Renal cortical epithelial cell (primary cell): ENCODE measurements at regions not wholly inside any gene's neighbourhood (a gene's known extent, or its start where the extent isn't known, plus 50 kb on each side); places are given as distances from the start of the nearest gene placed in this dataset.
A peak's percentile ranks its signal among the peaks of the same experiment; 100 is the strongest.
"Not testable (repeated sequence)": the region's sequence is repeated elsewhere in the genome, so short reads cannot be mapped to it uniquely, and the experiment has no call there.

ENCODE experiments used
- DNase-seq: peaks from one replicate; pipeline ENCODE4 v3.0.0-alpha.2; 2011; ENCODE audit warnings: low read depth

- no peak for DNase-seq
Measured at GRCh38 chr12:46711756-46712155, 114.0 kb downstream of the SLC38A4 start.

- DNase-seq, result no peak
Measured at GRCh38 chr12:46710125-46710743, 115.6 kb downstream of the SLC38A4 start.

GRCh38 chr12:46702581-46703344 lies 123.0 kb downstream of the SLC38A4 start:
- DNase-seq, result no peak

GRCh38 chr12:46701356-46701755 lies 124.4 kb downstream of the SLC38A4 start:
- DNase-seq, result no peak

- DNase-seq, result no peak
Measured at GRCh38 chr12:46699986-46700385, 125.8 kb downstream of the SLC38A4 start.

- DNase-seq, result no peak
Measured at GRCh38 chr12:46698003-46698402, 127.8 kb downstream of the SLC38A4 start.

- DNase-seq, result no peak
Measured at GRCh38 chr12:46693518-46693917, 132.3 kb downstream of the SLC38A4 start.

- no peak for DNase-seq
Measured at GRCh38 chr12:46693034-46693433, 132.8 kb downstream of the SLC38A4 start.

GRCh38 chr12:46692606-46693005 lies 133.2 kb downstream of the SLC38A4 start:
- DNase-seq, result no peak

- no peak for DNase-seq
Measured at GRCh38 chr12:46686267-46686942, 139.4 kb downstream of the SLC38A4 start.

- DNase-seq, result not testable (repeated sequence)
Measured at GRCh38 chr12:46684243-46684642, 141.6 kb downstream of the SLC38A4 start.

GRCh38 chr12:46682148-46682547 lies 143.6 kb downstream of the SLC38A4 start:
- no peak for DNase-seq

- DNase-seq, result no peak
Measured at GRCh38 chr12:46680506-46680905, 145.3 kb downstream of the SLC38A4 start.

- DNase-seq, result no peak
Measured at GRCh38 chr12:46679754-46680153, 146.0 kb downstream of the SLC38A4 start.

- no peak for DNase-seq
Measured at GRCh38 chr12:46678426-46678825, 147.4 kb downstream of the SLC38A4 start.

- peak; percentile 33 for DNase-seq
Measured at GRCh38 chr12:46677749-46678148, 148.0 kb downstream of the SLC38A4 start.

- no peak for DNase-seq
Measured at GRCh38 chr12:46676797-46677520, 148.8 kb downstream of the SLC38A4 start.

GRCh38 chr12:46676396-46676795 lies 149.4 kb downstream of the SLC38A4 start:
- DNase-seq, result no peak

GRCh38 chr12:46675736-46676135 lies 150.1 kb downstream of the SLC38A4 start:
- peak; percentile 33 for DNase-seq

GRCh38 chr12:46674800-46675199 lies 151.0 kb downstream of the SLC38A4 start:
- DNase-seq, result peak; percentile 42

GRCh38 chr12:46674129-46674528 lies 151.7 kb downstream of the SLC38A4 start:
- peak; percentile 19 for DNase-seq

- DNase-seq, result no peak
Measured at GRCh38 chr12:46671102-46671501, 154.7 kb downstream of the SLC38A4 start.
